ENCODE measurements at regions not wholly inside any gene's neighbourhood (a gene's known extent, or its start where the extent isn't known, plus 50 kb on each side); places are given as distances from the start of the nearest gene placed in this dataset.

DNA sequence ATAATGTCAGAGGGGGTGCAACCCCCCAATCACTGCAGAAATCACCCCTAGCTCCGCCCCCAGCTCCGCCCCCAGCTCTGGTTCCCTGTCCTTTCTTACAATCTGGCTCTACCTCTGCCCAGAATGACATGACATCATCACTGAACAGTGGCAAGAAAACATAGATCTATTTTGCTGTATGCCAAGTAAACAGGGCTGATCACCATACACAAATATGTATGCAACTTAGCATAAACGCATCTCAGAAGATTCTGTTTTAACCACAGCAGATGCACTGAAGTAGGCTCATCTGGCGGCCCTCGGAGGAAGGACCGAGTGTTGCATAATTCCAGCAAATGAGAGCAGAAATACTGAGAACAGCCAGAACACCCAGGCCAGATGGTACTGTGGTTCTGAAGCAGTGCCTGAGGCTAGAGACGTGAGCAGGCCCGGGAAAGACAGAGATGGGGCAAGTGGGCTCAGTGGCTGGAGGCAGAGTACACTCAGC, 293.3 kb upstream of the KLF14 start:
- Mint-ChIP-seq H3K36me3 (peaks cover 9 to 14% of the 10 kb centered on the region in 2 donors), H3K27ac (peak overlapping the region; percentile 60 to 89 (median 83)), H3K4me3 (peak overlapping the region; percentile 16 to 18), H3K9me3 (peaks cover 0 to 4% (median 2%) of the 10 kb centered on the region in 7 donors), H3K4me1 (peaks cover 32% of the 10 kb centered on the region), H3K27me3 (ENCODE audit: low read depth in 3 of 3) (no peaks in the 10 kb centered on the region)
- Histone ChIP-seq H3K27ac (ENCODE audit: low read depth in 1 of 2, low read length in 2 of 2) (peak overlapping the region in 1 of 2 donors; percentile 60), H3K9ac (ENCODE audit: insufficient read depth, low read length, poor library complexity, severe bottlenecking) (no peak overlapping the region), H3K4me3 (replicated peaks in 1 of 3; ENCODE audit: low read depth in 2 of 3, low read length in 3 of 3) (peak overlapping the region in 1 of 3 experiments; percentile 12), H2AFZ (ENCODE audit: insufficient read depth, low read depth, low read length, poor library complexity, severe bottlenecking) (no peak overlapping the region), H3K4me2 (replicated peaks; ENCODE audit: extremely low read depth, low read length, poor library complexity, severe bottlenecking) (peak overlapping the region; percentile 39), H3K27me3 (ENCODE audit: control insufficient read depth in 2 of 2, insufficient read depth in 2 of 2, low read length in 2 of 2) (no peaks in the 10 kb centered on the region), H3K36me3 (replicated peaks in 1 of 2; ENCODE audit: control insufficient read depth in 1 of 2, insufficient read depth in 2 of 2, low read length in 2 of 2) (no peaks in the 10 kb centered on the region), H4K20me1 (ENCODE audit: insufficient read depth, low read length) (peaks cover 96% of the 10 kb centered on the region), H3K4me1 (ENCODE audit: control insufficient read depth in 1 of 2, insufficient read depth in 2 of 2, low read length in 2 of 2) (peaks cover 16 to 17% of the 10 kb centered on the region in 2 donors), H3K79me2 (ENCODE audit: insufficient read depth, low read length) (peaks cover 4% of the 10 kb centered on the region), H3K9me3 (replicated peaks in 1 of 2; ENCODE audit: control insufficient read depth in 1 of 2, insufficient read depth in 1 of 2, low read length in 2 of 2) (no peaks in the 10 kb centered on the region)
- 27% methylated on average over 7 of the region's 8 CpGs for WGBS (ENCODE audit: insufficient coverage)
- TF ChIP-seq, protein P1, sequence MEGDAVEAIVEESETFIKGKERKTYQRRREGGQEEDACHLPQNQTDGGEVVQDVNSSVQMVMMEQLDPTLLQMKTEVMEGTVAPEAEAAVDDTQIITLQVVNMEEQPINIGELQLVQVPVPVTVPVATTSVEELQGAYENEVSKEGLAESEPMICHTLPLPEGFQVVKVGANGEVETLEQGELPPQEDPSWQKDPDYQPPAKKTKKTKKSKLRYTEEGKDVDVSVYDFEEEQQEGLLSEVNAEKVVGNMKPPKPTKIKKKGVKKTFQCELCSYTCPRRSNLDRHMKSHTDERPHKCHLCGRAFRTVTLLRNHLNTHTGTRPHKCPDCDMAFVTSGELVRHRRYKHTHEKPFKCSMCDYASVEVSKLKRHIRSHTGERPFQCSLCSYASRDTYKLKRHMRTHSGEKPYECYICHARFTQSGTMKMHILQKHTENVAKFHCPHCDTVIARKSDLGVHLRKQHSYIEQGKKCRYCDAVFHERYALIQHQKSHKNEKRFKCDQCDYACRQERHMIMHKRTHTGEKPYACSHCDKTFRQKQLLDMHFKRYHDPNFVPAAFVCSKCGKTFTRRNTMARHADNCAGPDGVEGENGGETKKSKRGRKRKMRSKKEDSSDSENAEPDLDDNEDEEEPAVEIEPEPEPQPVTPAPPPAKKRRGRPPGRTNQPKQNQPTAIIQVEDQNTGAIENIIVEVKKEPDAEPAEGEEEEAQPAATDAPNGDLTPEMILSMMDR (IDR thresholded peaks at IDR 0.05), result no peak
- peak in 2 of 3 donors; percentile 36 for DNase-seq
- intact Hi-C loops (cut with micrococcal nuclease), result loop anchor here in 1 of 2 donors (2.0 kb wide), 1 partner anchor 15 kb away; no protein-coding TSS in a partner anchor

DNA sequence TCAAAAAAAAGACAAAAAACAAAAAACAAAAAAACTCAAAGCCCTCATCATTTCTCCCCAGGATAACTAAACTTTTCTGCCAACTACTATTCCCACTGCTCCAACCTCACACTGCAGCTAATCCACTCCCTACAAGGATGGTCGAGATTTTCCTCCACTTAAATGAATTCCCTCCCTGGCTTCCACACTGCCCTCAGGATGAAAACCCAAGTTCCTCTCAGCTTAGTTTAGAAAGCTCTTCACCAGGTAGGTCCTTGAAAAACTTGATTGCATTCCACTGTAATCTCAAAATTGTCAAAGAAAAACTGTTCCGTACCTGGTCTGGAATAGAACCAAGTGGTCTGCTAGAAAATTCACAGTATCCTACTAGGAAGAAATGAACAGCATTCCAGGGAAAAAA, 294.3 kb upstream of the KLF14 start:
- Histone ChIP-seq H3K9ac (ENCODE audit: insufficient read depth, low read length, poor library complexity, severe bottlenecking) (no peak overlapping the region), H3K27ac (ENCODE audit: low read depth in 1 of 2, low read length in 2 of 2) (no peak overlapping the region), H3K4me2 (replicated peaks; ENCODE audit: extremely low read depth, low read length, poor library complexity, severe bottlenecking) (no peak overlapping the region), H3K9me3 (replicated peaks in 1 of 2; ENCODE audit: control insufficient read depth in 1 of 2, insufficient read depth in 1 of 2, low read length in 2 of 2) (no peaks in the 10 kb centered on the region), H3K36me3 (replicated peaks in 1 of 2; ENCODE audit: control insufficient read depth in 1 of 2, insufficient read depth in 2 of 2, low read length in 2 of 2) (no peaks in the 10 kb centered on the region), H4K20me1 (ENCODE audit: insufficient read depth, low read length) (peaks cover 98% of the 10 kb centered on the region), H3K79me2 (ENCODE audit: insufficient read depth, low read length) (peaks cover 4% of the 10 kb centered on the region), H2AFZ (ENCODE audit: insufficient read depth, low read depth, low read length, poor library complexity, severe bottlenecking) (no peak overlapping the region), H3K27me3 (ENCODE audit: control insufficient read depth in 2 of 2, insufficient read depth in 2 of 2, low read length in 2 of 2) (no peaks in the 10 kb centered on the region), H3K4me3 (replicated peaks in 1 of 3; ENCODE audit: low read depth in 2 of 3, low read length in 3 of 3) (no peak overlapping the region), H3K4me1 (ENCODE audit: control insufficient read depth in 1 of 2, insufficient read depth in 2 of 2, low read length in 2 of 2) (peaks cover 16 to 17% of the 10 kb centered on the region in 2 donors)
- WGBS (ENCODE audit: insufficient coverage), result 88% methylated on average over 1 of the region's 2 CpGs
- H3K9me3 Mint-ChIP-seq, result peaks cover 0 to 2% (median 0%) of the 10 kb centered on the region in 7 donors
- peaks cover 2 to 11% of the 10 kb centered on the region in 2 donors for H3K36me3 Mint-ChIP-seq
- DNase-seq, result no peak
- TF ChIP-seq, protein P1 (IDR thresholded peaks at IDR 0.05), result no peak
- H3K27me3 Mint-ChIP-seq (ENCODE audit: low read depth in 3 of 3), result no peaks in the 10 kb centered on the region
- intact Hi-C loops (cut with micrococcal nuclease), result no loop called here
- H3K27ac Mint-ChIP-seq, result peak overlapping the region in 3 of 7 donors; percentile 69 to 89 (median 72)
- no peak overlapping the region for H3K4me3 Mint-ChIP-seq
- peaks cover 32% of the 10 kb centered on the region for H3K4me1 Mint-ChIP-seq

All from CD14-positive monocyte (primary cell).